ENCODE measurements at regions not wholly inside any gene's neighbourhood (a gene's known extent, or its start where the extent isn't known, plus 50 kb on each side); places are given as distances from the start of the nearest gene placed in this dataset.

- intact Hi-C loops (cut with DNase I; ENCODE audit: low total_unique reads): no loop called here
- no peak overlapping the region for H3K27ac ChIP-seq
- DNase-seq: no peak
- no peaks in the 10 kb centered on the region for H3K4me1 ChIP-seq
- no peak overlapping the region for H3K4me3 ChIP-seq
- H3K36me3 ChIP-seq: no peaks in the 10 kb centered on the region
- H3K9me3 ChIP-seq: no peaks in the 10 kb centered on the region
- no peaks in the 10 kb centered on the region for H3K27me3 ChIP-seq
- TF ChIP-seq POLR2A (IDR thresholded peaks at IDR 0.05): no peak
- TF ChIP-seq, protein P1, sequence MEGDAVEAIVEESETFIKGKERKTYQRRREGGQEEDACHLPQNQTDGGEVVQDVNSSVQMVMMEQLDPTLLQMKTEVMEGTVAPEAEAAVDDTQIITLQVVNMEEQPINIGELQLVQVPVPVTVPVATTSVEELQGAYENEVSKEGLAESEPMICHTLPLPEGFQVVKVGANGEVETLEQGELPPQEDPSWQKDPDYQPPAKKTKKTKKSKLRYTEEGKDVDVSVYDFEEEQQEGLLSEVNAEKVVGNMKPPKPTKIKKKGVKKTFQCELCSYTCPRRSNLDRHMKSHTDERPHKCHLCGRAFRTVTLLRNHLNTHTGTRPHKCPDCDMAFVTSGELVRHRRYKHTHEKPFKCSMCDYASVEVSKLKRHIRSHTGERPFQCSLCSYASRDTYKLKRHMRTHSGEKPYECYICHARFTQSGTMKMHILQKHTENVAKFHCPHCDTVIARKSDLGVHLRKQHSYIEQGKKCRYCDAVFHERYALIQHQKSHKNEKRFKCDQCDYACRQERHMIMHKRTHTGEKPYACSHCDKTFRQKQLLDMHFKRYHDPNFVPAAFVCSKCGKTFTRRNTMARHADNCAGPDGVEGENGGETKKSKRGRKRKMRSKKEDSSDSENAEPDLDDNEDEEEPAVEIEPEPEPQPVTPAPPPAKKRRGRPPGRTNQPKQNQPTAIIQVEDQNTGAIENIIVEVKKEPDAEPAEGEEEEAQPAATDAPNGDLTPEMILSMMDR (IDR thresholded peaks at IDR 0.05): no peak
These were observed 511.2 kb upstream of the RAG2 start for GRCh38 chr11:37109286-37109585.

GRCh38 chr11:37108436-37109285 lies 510.6 kb upstream of the RAG2 start:
- H3K4me1 ChIP-seq: no peaks in the 10 kb centered on the region
- no peak for DNase-seq

GRCh38 chr11:37107831-37108230 lies 509.8 kb upstream of the RAG2 start:
- H3K9me3 ChIP-seq: no peaks in the 10 kb centered on the region
- DNase-seq: no peak
- no peak overlapping the region for H3K4me3 ChIP-seq
- no peaks in the 10 kb centered on the region for H3K36me3 ChIP-seq
- intact Hi-C loops (cut with DNase I; ENCODE audit: low total_unique reads): no loop called here
- no peak for TF ChIP-seq POLR2A (IDR thresholded peaks at IDR 0.05)
- TF ChIP-seq, protein P1 (IDR thresholded peaks at IDR 0.05): no peak
- H3K4me1 ChIP-seq: no peaks in the 10 kb centered on the region
- H3K27me3 ChIP-seq: no peaks in the 10 kb centered on the region
- H3K27ac ChIP-seq: no peak overlapping the region

More at GRCh38 chr11:37108436-37109285, 510.6 kb upstream of the RAG2 start:
- Histone ChIP-seq H3K9me3 (no peaks in the 10 kb centered on the region), H3K27ac (no peak overlapping the region), H3K36me3 (no peaks in the 10 kb centered on the region), H3K27me3 (no peaks in the 10 kb centered on the region), H3K4me3 (no peak overlapping the region)
- TF ChIP-seq, protein P1 (IDR thresholded peaks at IDR 0.05): no peak
- TF ChIP-seq POLR2A (IDR thresholded peaks at IDR 0.05): no peak
- intact Hi-C loops (cut with DNase I; ENCODE audit: low total_unique reads): no loop called here

GRCh38 chr11:37107415-37107814 lies 509.4 kb upstream of the RAG2 start:
- TF ChIP-seq, protein P1 (IDR thresholded peaks at IDR 0.05): no peak
- TF ChIP-seq POLR2A (IDR thresholded peaks at IDR 0.05): no peak
- Histone ChIP-seq H3K4me3 (no peak overlapping the region), H3K27ac (no peak overlapping the region), H3K27me3 (no peaks in the 10 kb centered on the region), H3K9me3 (no peaks in the 10 kb centered on the region), H3K4me1 (no peaks in the 10 kb centered on the region), H3K36me3 (no peaks in the 10 kb centered on the region)
- intact Hi-C loops (cut with DNase I; ENCODE audit: low total_unique reads): no loop called here
- no peak for DNase-seq

GRCh38 chr11:37105427-37105826 lies 507.4 kb upstream of the RAG2 start:
- TF ChIP-seq, protein P1 (IDR thresholded peaks at IDR 0.05): no peak
- TF ChIP-seq POLR2A (IDR thresholded peaks at IDR 0.05): no peak
- Histone ChIP-seq H3K9me3 (no peaks in the 10 kb centered on the region), H3K27me3 (no peaks in the 10 kb centered on the region), H3K4me3 (no peak overlapping the region), H3K27ac (no peak overlapping the region), H3K36me3 (no peaks in the 10 kb centered on the region), H3K4me1 (no peaks in the 10 kb centered on the region)
- intact Hi-C loops (cut with DNase I; ENCODE audit: low total_unique reads): no loop called here
- DNase-seq: no peak

Measured in uterus (tissue), 3 donors.